DND-41 (cell line): ENCODE measurements at regions not wholly inside any gene's neighbourhood (a gene's known extent, or its start where the extent isn't known, plus 50 kb on each side); places are given as distances from the start of the nearest gene placed in this dataset.

Experiments
- CTCF ChIP-seq: IDR thresholded peaks from 2 replicates; pipeline ENCODE4 v1.5.1; 2012; ENCODE audit warnings: borderline replicate concordance, low read length, moderate library complexity, mild to moderate bottlenecking; ENCODE audit not compliant: poor library complexity, severe bottlenecking; ENCODE audit errors: extremely low read depth
- EZH2 ChIP-seq: IDR thresholded peaks from 3 replicates; pipeline ENCODE4 v1.6.1; 2012; ENCODE audit warnings: borderline replicate concordance, low read depth, mild to moderate bottlenecking, moderate library complexity, low read length, inconsistent platforms; ENCODE audit not compliant: severe bottlenecking

GRCh38 chr5:168092209-168093185 is 198.9 kb upstream of the WWC1 start:
- no peak for TF ChIP-seq CTCF
- TF ChIP-seq EZH2: no peak
